ENCODE measurements at regions not wholly inside any gene's neighbourhood (a gene's known extent, or its start where the extent isn't known, plus 50 kb on each side); places are given as distances from the start of the nearest gene placed in this dataset.
"Not testable (repeated sequence)": the region's sequence is repeated elsewhere in the genome, so short reads cannot be mapped to it uniquely, and the experiment has no call there.

- H3K4me3 ChIP-seq (ENCODE audit: low read depth, low read length) = no peak overlapping the region
- DNase-seq (ENCODE audit: low read depth) = no peak
- TF ChIP-seq CTCF (IDR thresholded peaks at IDR 0.05; ENCODE audit: insufficient read depth, low read length) = no peak
These were observed 158.0 kb upstream of the CTSO start for GRCh38 chr4:156111686-156112085.

GRCh38 chr4:156109943-156110900 is 156.6 kb upstream of the CTSO start:
- H3K4me3 ChIP-seq (ENCODE audit: low read depth, low read length) = no peak overlapping the region
- peak; percentile 35 for TF ChIP-seq CTCF (IDR thresholded peaks at IDR 0.05; ENCODE audit: insufficient read depth, low read length)
- peak; percentile 68 for DNase-seq (ENCODE audit: low read depth)

- not testable (repeated sequence) for H3K4me3 ChIP-seq (ENCODE audit: low read depth, low read length); DNase-seq (ENCODE audit: low read depth)
These were observed 155.4 kb upstream of the CTSO start for GRCh38 chr4:156109087-156109486.

- peak; percentile 3 for DNase-seq (ENCODE audit: low read depth)
- no peak for TF ChIP-seq CTCF (IDR thresholded peaks at IDR 0.05; ENCODE audit: insufficient read depth, low read length)
- no peak overlapping the region for H3K4me3 ChIP-seq (ENCODE audit: low read depth, low read length)
These were observed 149.6 kb upstream of the CTSO start for GRCh38 chr4:156103311-156103710.

- no peak overlapping the region for H3K4me3 ChIP-seq (ENCODE audit: low read depth, low read length)
- no peak for TF ChIP-seq CTCF (IDR thresholded peaks at IDR 0.05; ENCODE audit: insufficient read depth, low read length)
- DNase-seq (ENCODE audit: low read depth) = peak; percentile 22
These were observed 148.7 kb upstream of the CTSO start for GRCh38 chr4:156102411-156102810.

- TF ChIP-seq CTCF (IDR thresholded peaks at IDR 0.05; ENCODE audit: insufficient read depth, low read length) = no peak
- H3K4me3 ChIP-seq (ENCODE audit: low read depth, low read length) = no peak overlapping the region
- peak; percentile 6 for DNase-seq (ENCODE audit: low read depth)
These were observed 147.9 kb upstream of the CTSO start for GRCh38 chr4:156101571-156101970.

- H3K4me3 ChIP-seq (ENCODE audit: low read depth, low read length) = no peak overlapping the region
- no peak for TF ChIP-seq CTCF (IDR thresholded peaks at IDR 0.05; ENCODE audit: insufficient read depth, low read length)
- DNase-seq (ENCODE audit: low read depth) = peak; percentile 13
These were observed 147.0 kb upstream of the CTSO start for GRCh38 chr4:156100651-156101050.
